GM12892 (cell line): ENCODE measurements at regions not wholly inside any gene's neighbourhood (a gene's known extent, or its start where the extent isn't known, plus 50 kb on each side); places are given as distances from the start of the nearest gene placed in this dataset.

Experiments
- POLR2AphosphoS5 ChIP-seq: IDR thresholded peaks from 2 replicates; pipeline ENCODE4 v1.6.1; 2011; ENCODE audit warnings: low read depth, low read length, control low read depth
- TAF1 ChIP-seq: IDR thresholded peaks from 2 replicates; pipeline ENCODE4 v1.6.1; 2011; ENCODE audit warnings: low read depth, mild to moderate bottlenecking, control low read depth, low read length, borderline replicate concordance

- TF ChIP-seq POLR2AphosphoS5 = no peak
- no peak for TF ChIP-seq TAF1
Measured at GRCh38 chr18:38811209-38811608, 1245.6 kb upstream of the CELF4 start.
